Thyroid gland (tissue), 4 donors: ENCODE measurements at regions not wholly inside any gene's neighbourhood (a gene's known extent, or its start where the extent isn't known, plus 50 kb on each side); places are given as distances from the start of the nearest gene placed in this dataset.

Experiments
- CTCF ChIP-seq, 6 experiments: fragments of 200-600 bp in 3 of 6; fragments of 450-650 bp in 3 of 6; sonication (generic) in 3 of 6; IDR thresholded peaks; one replicate each; pipeline ENCODE4 v1.5.1; 2016 to 2019; ENCODE audit warnings: antibody characterized with exemption in 6 of 6, mild to moderate bottlenecking in 2 of 6, inconsistent platforms in 1 of 6, moderate library complexity in 1 of 6
- POLR2A ChIP-seq, 2 donors: fragments of 450-650 bp; IDR thresholded peaks; one replicate each; pipeline ENCODE4 v1.6.1; 2017; ENCODE audit warnings: antibody characterized with exemption in 2 of 2, mild to moderate bottlenecking in 2 of 2, moderate library complexity in 1 of 2

- TF ChIP-seq CTCF (IDR thresholded peaks at IDR 0.05), result no peak
- TF ChIP-seq POLR2A (IDR thresholded peaks at IDR 0.05), result no peak
Measured at GRCh38 chr4:14072506-14072905, 445.0 kb upstream of the BOD1L1 start.
